ENCODE measurements at regions not wholly inside any gene's neighbourhood (a gene's known extent, or its start where the extent isn't known, plus 50 kb on each side); places are given as distances from the start of the nearest gene placed in this dataset.

DNA sequence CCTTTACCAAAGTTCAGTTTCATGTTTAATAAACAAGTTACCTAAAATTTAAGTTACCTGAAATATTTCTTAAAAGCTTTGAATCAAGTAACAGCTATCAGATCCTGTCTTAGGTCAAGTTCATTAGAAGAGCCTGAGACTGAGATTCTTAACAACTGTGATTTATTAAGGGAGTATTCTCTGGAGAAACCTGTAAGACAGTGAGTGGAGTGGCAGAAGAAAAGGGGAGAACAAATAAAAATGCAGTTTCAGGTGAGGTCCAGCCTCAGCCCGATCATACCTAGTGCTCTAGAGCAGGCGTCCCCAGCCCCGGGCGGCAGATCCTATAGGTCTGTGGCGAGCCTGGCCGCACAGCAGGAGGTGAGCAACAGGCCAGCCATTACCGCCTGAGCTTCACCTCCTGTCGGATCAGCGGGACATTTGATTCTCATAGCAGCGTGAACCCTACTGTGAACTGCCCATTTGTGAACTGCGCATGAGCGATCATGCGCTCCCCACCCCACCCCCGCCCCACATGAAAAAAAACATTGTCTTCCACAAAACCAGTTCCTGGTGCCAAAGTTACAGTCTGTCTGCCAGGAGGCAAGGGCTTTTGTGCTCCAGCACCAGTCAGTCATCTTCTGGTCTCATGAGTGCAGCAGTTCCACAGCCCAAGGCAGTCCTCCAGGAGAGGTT, 59.2 kb upstream of the ADGRB3 start:
- Mint-ChIP-seq H3K9me3 (peaks cover 22% of the 10 kb centered on the region), H3K27ac (no peak overlapping the region), H3K4me3 (no peak overlapping the region)

DNA sequence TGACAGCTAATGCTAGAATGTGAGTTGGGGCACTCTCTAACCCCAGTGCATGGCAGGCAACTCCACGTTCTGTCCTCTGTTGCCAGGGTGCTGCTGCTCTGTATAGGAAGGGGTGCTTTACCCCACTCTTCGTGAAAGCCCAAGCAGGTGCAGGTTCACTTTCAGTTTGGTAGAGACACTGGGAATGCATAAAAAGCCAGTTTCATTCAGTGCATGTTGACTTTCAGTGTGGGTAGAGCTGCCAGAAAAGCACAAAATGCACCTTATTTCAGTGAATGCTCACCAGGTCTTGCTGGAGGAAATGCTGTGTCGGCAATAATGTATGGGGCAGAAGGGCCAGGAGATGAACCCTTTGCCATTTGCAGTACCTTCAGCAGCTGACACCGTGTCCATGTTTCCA, 62.1 kb upstream of the ADGRB3 start:
- Mint-ChIP-seq H3K4me3 (no peak overlapping the region), H3K9me3 (peaks cover 31% of the 10 kb centered on the region), H3K27me3 (ENCODE audit: insufficient read depth) (peaks cover 3% of the 10 kb centered on the region; the same call in 1 of the 2 replicates), H3K36me3 (ENCODE audit: low read depth) (no peaks in the 10 kb centered on the region), H3K4me1 (ENCODE audit: low read depth) (no peaks in the 10 kb centered on the region), H3K27ac (no peak overlapping the region)
- DNase-seq = no peak
- TF ChIP-seq, protein P1, sequence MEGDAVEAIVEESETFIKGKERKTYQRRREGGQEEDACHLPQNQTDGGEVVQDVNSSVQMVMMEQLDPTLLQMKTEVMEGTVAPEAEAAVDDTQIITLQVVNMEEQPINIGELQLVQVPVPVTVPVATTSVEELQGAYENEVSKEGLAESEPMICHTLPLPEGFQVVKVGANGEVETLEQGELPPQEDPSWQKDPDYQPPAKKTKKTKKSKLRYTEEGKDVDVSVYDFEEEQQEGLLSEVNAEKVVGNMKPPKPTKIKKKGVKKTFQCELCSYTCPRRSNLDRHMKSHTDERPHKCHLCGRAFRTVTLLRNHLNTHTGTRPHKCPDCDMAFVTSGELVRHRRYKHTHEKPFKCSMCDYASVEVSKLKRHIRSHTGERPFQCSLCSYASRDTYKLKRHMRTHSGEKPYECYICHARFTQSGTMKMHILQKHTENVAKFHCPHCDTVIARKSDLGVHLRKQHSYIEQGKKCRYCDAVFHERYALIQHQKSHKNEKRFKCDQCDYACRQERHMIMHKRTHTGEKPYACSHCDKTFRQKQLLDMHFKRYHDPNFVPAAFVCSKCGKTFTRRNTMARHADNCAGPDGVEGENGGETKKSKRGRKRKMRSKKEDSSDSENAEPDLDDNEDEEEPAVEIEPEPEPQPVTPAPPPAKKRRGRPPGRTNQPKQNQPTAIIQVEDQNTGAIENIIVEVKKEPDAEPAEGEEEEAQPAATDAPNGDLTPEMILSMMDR (IDR thresholded peaks at IDR 0.05) = no peak

More for the DNA sequence above, 59.2 kb upstream of the ADGRB3 start:
- H3K36me3 Mint-ChIP-seq (ENCODE audit: low read depth) = no peaks in the 10 kb centered on the region
- no peaks in the 10 kb centered on the region for H3K4me1 Mint-ChIP-seq (ENCODE audit: low read depth)
- no peak for DNase-seq
- peaks cover 3% of the 10 kb centered on the region; the same call in 1 of the 2 replicates for H3K27me3 Mint-ChIP-seq (ENCODE audit: insufficient read depth)
- TF ChIP-seq, protein P1 (IDR thresholded peaks at IDR 0.05) = no peak

DNA sequence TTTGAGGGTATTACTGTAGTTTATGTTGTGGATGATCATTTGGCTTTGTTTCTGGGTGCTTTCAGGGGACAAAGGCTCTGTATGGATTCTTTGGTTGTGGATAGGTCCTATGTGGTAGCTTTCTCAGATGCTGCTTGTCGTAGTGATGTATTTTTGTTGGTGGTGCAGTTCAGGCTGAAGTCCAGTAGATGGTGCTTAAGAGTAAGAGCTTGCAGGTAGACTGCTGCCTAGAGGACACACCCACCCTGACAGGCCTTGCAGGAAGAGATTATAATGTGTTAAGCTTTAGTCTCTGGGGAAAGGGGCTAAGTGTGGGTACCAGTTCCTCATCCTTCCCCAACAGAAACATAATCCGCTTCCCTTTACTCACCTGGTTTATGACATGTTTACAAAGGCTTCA, 62.6 kb upstream of the ADGRB3 start:
- Mint-ChIP-seq H3K4me3 (no peak overlapping the region), H3K27ac (no peak overlapping the region), H3K36me3 (ENCODE audit: low read depth) (no peaks in the 10 kb centered on the region), H3K4me1 (ENCODE audit: low read depth) (no peaks in the 10 kb centered on the region), H3K27me3 (ENCODE audit: insufficient read depth) (peaks cover 3% of the 10 kb centered on the region; the same call in 1 of the 2 replicates), H3K9me3 (peaks cover 35% of the 10 kb centered on the region)
- TF ChIP-seq, protein P1 (IDR thresholded peaks at IDR 0.05) = no peak
- no peak for DNase-seq

DNA sequence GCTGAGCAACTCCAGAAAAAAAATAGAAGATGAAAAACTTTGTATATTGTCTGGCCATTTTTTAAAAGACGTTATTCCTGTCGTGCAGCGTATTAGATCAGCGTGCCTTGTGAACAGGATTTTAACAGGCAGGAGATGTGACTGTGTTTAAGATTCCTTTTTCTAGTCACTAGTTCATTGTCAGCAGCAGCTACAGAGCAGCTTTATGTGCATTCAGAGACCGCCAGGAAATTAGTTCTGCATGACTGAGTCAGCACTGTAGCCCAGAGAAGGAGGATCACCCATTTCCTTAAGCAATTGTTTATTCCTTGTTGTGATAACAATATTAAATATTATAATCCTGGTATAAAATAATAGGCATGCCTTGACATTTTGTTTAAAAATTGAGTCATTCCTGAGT, 75.4 kb upstream of the ADGRB3 start:
- Mint-ChIP-seq H3K27ac (no peak overlapping the region), H3K27me3 (ENCODE audit: insufficient read depth) (peaks cover 2% of the 10 kb centered on the region; the same call in 1 of the 2 replicates), H3K36me3 (ENCODE audit: low read depth) (no peaks in the 10 kb centered on the region), H3K4me1 (ENCODE audit: low read depth) (no peaks in the 10 kb centered on the region), H3K9me3 (peaks cover 12% of the 10 kb centered on the region), H3K4me3 (no peak overlapping the region)
- no peak for DNase-seq
- TF ChIP-seq, protein P1 (IDR thresholded peaks at IDR 0.05) = no peak

DNA sequence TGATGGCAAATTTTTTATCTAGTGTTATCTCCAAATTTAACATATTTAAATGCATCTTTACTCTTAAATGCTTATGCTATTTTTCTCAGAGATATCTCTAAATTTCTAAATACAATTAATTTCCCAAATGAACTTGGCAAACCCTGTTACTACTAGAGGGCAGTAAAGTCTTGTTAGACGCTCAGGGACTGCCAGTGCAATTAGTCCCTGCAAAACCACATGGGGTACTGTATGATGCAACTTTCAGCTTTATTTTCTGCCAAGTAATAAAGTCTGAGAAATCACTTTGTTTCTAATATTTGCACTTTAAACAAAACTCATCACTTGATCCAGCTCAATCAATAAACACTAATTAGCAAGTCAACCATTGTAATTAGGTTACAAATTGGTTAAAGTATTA, 76.0 kb upstream of the ADGRB3 start:
- H3K4me1 Mint-ChIP-seq (ENCODE audit: low read depth) = no peaks in the 10 kb centered on the region
- TF ChIP-seq, protein P1 (IDR thresholded peaks at IDR 0.05) = no peak
- peaks cover 2% of the 10 kb centered on the region; the same call in 1 of the 2 replicates for H3K27me3 Mint-ChIP-seq (ENCODE audit: insufficient read depth)
- DNase-seq = no peak
- no peaks in the 10 kb centered on the region for H3K36me3 Mint-ChIP-seq (ENCODE audit: low read depth)
- no peak overlapping the region for H3K4me3 Mint-ChIP-seq
- H3K27ac Mint-ChIP-seq = no peak overlapping the region
- H3K9me3 Mint-ChIP-seq = peaks cover 12% of the 10 kb centered on the region
